ENCODE measurements at regions not wholly inside any gene's neighbourhood (a gene's known extent, or its start where the extent isn't known, plus 50 kb on each side); places are given as distances from the start of the nearest gene placed in this dataset.

- 87% methylated on average over 9 of the region's 17 CpGs for WGBS
- Histone ChIP-seq H3K4me1 (no peaks in the 10 kb centered on the region), H3K27ac (no peak overlapping the region), H3K9me3 (no peaks in the 10 kb centered on the region), H3K4me3 (no peak overlapping the region), H3K36me3 (no peaks in the 10 kb centered on the region), H3K27me3 (no peaks in the 10 kb centered on the region)
- DNase-seq (ENCODE audit: low spot score in 2 of 2): peak in 1 of 2 donors; percentile 54
- TF ChIP-seq EP300 (IDR thresholded peaks at IDR 0.05) (no peak), CTCF (IDR thresholded peaks at IDR 0.05) (no peak), POLR2AphosphoS5 (IDR thresholded peaks at IDR 0.05) (no peak), POLR2A (IDR thresholded peaks at IDR 0.05) (no peak)
Measured at GRCh38 chr10:124307591-124307990, 111.1 kb downstream of the OAT start.

GRCh38 chr10:124306922-124307371 is 111.8 kb downstream of the OAT start:
- WGBS: 72% methylated on average over 4 of the region's 4 CpGs
- TF ChIP-seq EP300 (IDR thresholded peaks at IDR 0.05) (no peak), POLR2AphosphoS5 (IDR thresholded peaks at IDR 0.05) (no peak), CTCF (IDR thresholded peaks at IDR 0.05) (no peak), POLR2A (IDR thresholded peaks at IDR 0.05) (no peak)
- H3K4me1 ChIP-seq: no peaks in the 10 kb centered on the region
- DNase-seq (ENCODE audit: low spot score in 2 of 2): no peak
- H3K9me3 ChIP-seq: no peaks in the 10 kb centered on the region
- H3K27me3 ChIP-seq: no peaks in the 10 kb centered on the region
- no peaks in the 10 kb centered on the region for H3K36me3 ChIP-seq
- no peak overlapping the region for H3K4me3 ChIP-seq
- no peak overlapping the region for H3K27ac ChIP-seq

GRCh38 chr10:124306520-124306919 is 112.2 kb downstream of the OAT start:
- DNase-seq (ENCODE audit: low spot score in 2 of 2): no peak
- WGBS: 56% methylated on average over 1 of the region's 1 CpG
- Histone ChIP-seq H3K27ac (no peak overlapping the region), H3K4me3 (no peak overlapping the region), H3K27me3 (no peaks in the 10 kb centered on the region), H3K4me1 (no peaks in the 10 kb centered on the region), H3K9me3 (no peaks in the 10 kb centered on the region), H3K36me3 (no peaks in the 10 kb centered on the region)
- no peak for TF ChIP-seq EP300 (IDR thresholded peaks at IDR 0.05)

- Histone ChIP-seq H3K4me1 (no peaks in the 10 kb centered on the region), H3K36me3 (no peaks in the 10 kb centered on the region), H3K27me3 (no peaks in the 10 kb centered on the region), H3K27ac (no peak overlapping the region), H3K9me3 (no peaks in the 10 kb centered on the region), H3K4me3 (no peak overlapping the region)
- 82% methylated on average over 1 of the region's 1 CpG for WGBS
- no peak for TF ChIP-seq POLR2A (IDR thresholded peaks at IDR 0.05)
- TF ChIP-seq CTCF (IDR thresholded peaks at IDR 0.05): no peak
- no peak for TF ChIP-seq POLR2AphosphoS5 (IDR thresholded peaks at IDR 0.05)
- DNase-seq (ENCODE audit: low spot score in 2 of 2): no peak
Measured at GRCh38 chr10:124305984-124306383, 112.7 kb downstream of the OAT start.

- Histone ChIP-seq H3K36me3 (no peaks in the 10 kb centered on the region), H3K9me3 (no peaks in the 10 kb centered on the region), H3K4me3 (no peak overlapping the region), H3K27me3 (no peaks in the 10 kb centered on the region), H3K4me1 (no peaks in the 10 kb centered on the region), H3K27ac (no peak overlapping the region)
- no peak for TF ChIP-seq POLR2AphosphoS5 (IDR thresholded peaks at IDR 0.05)
- no peak for TF ChIP-seq CTCF (IDR thresholded peaks at IDR 0.05)
- no peak for DNase-seq (ENCODE audit: low spot score in 2 of 2)
- 71% methylated on average over 3 of the region's 3 CpGs for WGBS
Measured at GRCh38 chr10:124305131-124305530, 113.6 kb downstream of the OAT start.

- Histone ChIP-seq H3K36me3 (no peaks in the 10 kb centered on the region), H3K27ac (no peak overlapping the region), H3K4me1 (peaks cover 6% of the 10 kb centered on the region), H3K9me3 (no peaks in the 10 kb centered on the region), H3K27me3 (no peaks in the 10 kb centered on the region), H3K4me3 (no peak overlapping the region)
- DNase-seq (ENCODE audit: low spot score in 2 of 2): no peak
- TF ChIP-seq CTCF (IDR thresholded peaks at IDR 0.05) (no peak), EP300 (IDR thresholded peaks at IDR 0.05) (no peak), POLR2A (IDR thresholded peaks at IDR 0.05) (no peak), POLR2AphosphoS5 (IDR thresholded peaks at IDR 0.05) (no peak)
- WGBS: 91% methylated on average over 6 of the region's 6 CpGs
Measured at GRCh38 chr10:124303662-124304418, 114.9 kb downstream of the OAT start.

All from suprapubic skin (tissue), 4 donors.